ENCODE measurements at regions not wholly inside any gene's neighbourhood (a gene's known extent, or its start where the extent isn't known, plus 50 kb on each side); places are given as distances from the start of the nearest gene placed in this dataset.

- H3K4me2 ChIP-seq (ENCODE audit: insufficient read depth, low read length) = no peak overlapping the region
- ATAC-seq (no peak), DNase-seq (ENCODE audit: extremely low read depth in 1 of 4, low spot score in 3 of 4) (no peak), FAIRE-seq (no peak)
- peaks cover 3% of the 10 kb centered on the region for H4K20me1 ChIP-seq (replicated peaks; ENCODE audit: control insufficient read depth, insufficient read depth, low read length)
- ChIA-PET CTCF (ENCODE audit: low intra/inter-chr PET ratio) (no interaction called here), POLR2A (interaction anchor here (0.6 to 1.2 kb wide), 2 partner anchors 11 to 730 kb away, joined by 4 to 7 read pairs; no protein-coding TSS in a partner anchor)
- TF ChIP-seq BRCA1 (IDR thresholded peaks at IDR 0.05) = no peak
- no peak for TF ChIP-seq BRCA1 (CRISPR knock-in tag; IDR thresholded peaks at IDR 0.05)
- no peak for TF ChIP-seq CBFA2T3 (IDR thresholded peaks at IDR 0.05)
- TF ChIP-seq ZNF24 (IDR thresholded peaks at IDR 0.05) = no peak
- no peak for TF ChIP-seq HCFC1 (IDR thresholded peaks at IDR 0.05; ENCODE audit: low read depth, low read length)
- TF ChIP-seq FOXJ3 (CRISPR knock-in tag; IDR thresholded peaks at IDR 0.05) = no peak
- TF ChIP-seq ETV5 (CRISPR knock-in tag; IDR thresholded peaks at IDR 0.05; ENCODE audit: low read depth) = no peak
- no peak for TF ChIP-seq TFE3 (CRISPR knock-in tag; IDR thresholded peaks at IDR 0.05)
- no peak for TF ChIP-seq FOXA3 (CRISPR knock-in tag; conservative IDR thresholded peaks at IDR 0.05 in 1 of 2, IDR thresholded peaks at IDR 0.05 in 1 of 2)
- no peak for TF ChIP-seq ZNF133 (CRISPR knock-in tag; IDR thresholded peaks at IDR 0.05)
- no peak for TF ChIP-seq TFAM (CRISPR knock-in tag; conservative IDR thresholded peaks at IDR 0.05)
- no peak for TF ChIP-seq SIN3A (IDR thresholded peaks at IDR 0.05; ENCODE audit: borderline replicate concordance in 2 of 2, control insufficient read depth in 1 of 2, low read depth in 2 of 2, low read length in 2 of 2)
- H3K4me3 ChIP-seq = no peak overlapping the region
- no peak overlapping the region for H2AFZ ChIP-seq (ENCODE audit: low read depth, low read length)
- H3K9me3 ChIP-seq (replicated peaks; ENCODE audit: control insufficient read depth, insufficient read depth, low read depth, low read length) = no peaks in the 10 kb centered on the region
- peaks cover 32 to 75% of the 10 kb centered on the region in 2 experiments for H3K27me3 ChIP-seq (ENCODE audit: control insufficient read depth in 2 of 2, insufficient read depth in 2 of 2, low read length in 2 of 2)
- peaks cover 2% of the 10 kb centered on the region for H3K9me1 ChIP-seq (ENCODE audit: control insufficient read depth, insufficient read depth, low read length)
- no peaks in the 10 kb centered on the region; a peak in 1 of 5 replicates for H3K4me1 ChIP-seq (replicated peaks in 1 of 2; ENCODE audit: control insufficient read depth in 2 of 2, insufficient read depth in 2 of 2, low read length in 2 of 2)
- H3K36me3 ChIP-seq (ENCODE audit: control insufficient read depth, insufficient read depth, low read length) = no peaks in the 10 kb centered on the region
- no peak overlapping the region for H3K9ac ChIP-seq (ENCODE audit: insufficient read depth in 1 of 2, low read depth in 2 of 2, low read length in 2 of 2)
- in situ Hi-C loops (cut with MboI) = no loop called here
- H3K79me2 ChIP-seq (ENCODE audit: control insufficient read depth, insufficient read depth, low read length) = no peaks in the 10 kb centered on the region
- H3K27ac ChIP-seq (ENCODE audit: extremely low read depth, low read depth, low read length) = no peak overlapping the region
- intact Hi-C loops (cut with micrococcal nuclease) = no loop called here
- no TSS peak for BruUV-seq (replicated peaks)
- 0% methylated on average over 4 of the region's 4 CpGs for WGBS (ENCODE audit: insufficient coverage, low coverage, missing lambda C conversion rate)
Measured at GRCh38 chr11:126113963-126114362, 51.3 kb upstream of the CDON start.
